HepG2 (cell line): ENCODE measurements at regions not wholly inside any gene's neighbourhood (a gene's known extent, or its start where the extent isn't known, plus 50 kb on each side); places are given as distances from the start of the nearest gene placed in this dataset.

Experiments
- ATAC-seq: fragments of 200-7000 bp; cut with Tn5 transposase; 3 replicates; pipeline ENCODE4 v1.9.1; 2020; ENCODE audit warnings: mild to moderate bottlenecking, moderate library complexity
- BruUV-seq: library from RNA; stranded (reverse); fragments of 400-500 nt; replicated peaks from 2 replicates; lab custom pipeline; 2021; lab: Mats Ljungman, UMichigan
- CTCF ChIA-PET: fragments of 300-600 bp; formaldehyde crosslinking; extraction: SDS; loops from one replicate; lab custom pipeline; 2021; ENCODE audit warnings: low total read pairs, inconsistent platforms, low intra/inter-chr PET ratio; lab: Yijun Ruan, JAX
- POLR2A ChIA-PET: fragments of 350-600 bp; sonication (Branson Sonifier 250); formaldehyde crosslinking; loops from one replicate; lab custom pipeline; 2020; ENCODE audit warnings: antibody characterized with exemption, inconsistent platforms; lab: Yijun Ruan, JAX
- DNase-seq: peaks from one replicate; pipeline ENCODE4 v3.0.0-alpha.2; 2015; ENCODE audit warnings: low spot score
- FAIRE-seq: peaks from 3 replicates; lab custom pipeline; 2011; peaks lifted over from hg19 to GRCh38; lab: Jason Lieb, UNC
- H2AFZ ChIP-seq: one replicate; pipeline ENCODE4 v1.6.1; 2011; ENCODE audit warnings: low read length, inconsistent platforms
- H3K27ac ChIP-seq: fragments of 300-600 bp; 3 replicates; pipeline ENCODE4 v1.8.0; 2011; ENCODE audit warnings: mixed run types, mild to moderate bottlenecking, mixed read lengths, low read length, inconsistent platforms; ENCODE audit not compliant: insufficient read depth; ENCODE audit errors: extremely low read length
- H3K27me3 ChIP-seq, 2 experiments: fragments of 200-600 bp in 1 of 2; 2 replicates in 1 of 2; 3 replicates in 1 of 2; pipeline versions ENCODE4 v1.6.0 to v1.8.0; 2011; ENCODE audit warnings: low read length in 2 of 2, mild to moderate bottlenecking in 2 of 2, moderate library complexity in 2 of 2, inconsistent platforms in 1 of 2; ENCODE audit not compliant: insufficient read depth in 2 of 2, control insufficient read depth in 1 of 2
- H3K36me3 ChIP-seq, 2 experiments: fragments of 200-600 bp in 1 of 2; replicated peaks in 1 of 2; 2 replicates in 1 of 2; 3 replicates in 1 of 2; pipeline versions ENCODE4 v1.5.1 to v1.8.0; 2011; ENCODE audit warnings: low read length in 2 of 2, inconsistent platforms in 1 of 2; ENCODE audit not compliant: insufficient read depth in 2 of 2, control insufficient read depth in 1 of 2
- H3K4me1 ChIP-seq: 2 replicates; pipeline ENCODE4 v1.5.1; 2012; ENCODE audit warnings: low read length, inconsistent platforms; ENCODE audit not compliant: insufficient read depth
- H3K4me2 ChIP-seq: 2 replicates; pipeline ENCODE4 v1.6.0; 2011; ENCODE audit warnings: low read depth, low read length, inconsistent platforms
- H3K4me3 ChIP-seq, 3 experiments: fragments of 200-600 bp in 1 of 3; sonication (generic), shearing (Covaris generic) in 1 of 3; replicated peaks in 1 of 3; 2 replicates each; pipeline ENCODE4 v1.5.1; 2011 to 2016; ENCODE audit warnings: low read length in 3 of 3, inconsistent platforms in 2 of 3, low read depth in 2 of 3, mild to moderate bottlenecking in 2 of 3, control low read depth in 1 of 3, mixed read lengths in 1 of 3; ENCODE audit not compliant: insufficient read depth in 1 of 3
- H3K79me2 ChIP-seq: one replicate; pipeline ENCODE4 v1.6.1; 2011; ENCODE audit warnings: low read length, inconsistent platforms; ENCODE audit not compliant: insufficient read depth
- H3K9ac ChIP-seq: 2 replicates; pipeline ENCODE4 v1.6.0; 2011; ENCODE audit warnings: mild to moderate bottlenecking, low read depth, low read length, inconsistent platforms; ENCODE audit not compliant: insufficient read depth
- H3K9me3 ChIP-seq: 2 replicates; pipeline ENCODE4 v1.5.1; 2012; ENCODE audit warnings: mild to moderate bottlenecking, low read length
- H4K20me1 ChIP-seq: 2 replicates; pipeline ENCODE4 v1.6.0; 2011; ENCODE audit warnings: inconsistent platforms, mild to moderate bottlenecking, low read length, moderate library complexity; ENCODE audit not compliant: insufficient read depth
- BHLHE40 ChIP-seq: IDR thresholded peaks from 2 replicates; pipeline ENCODE4 v1.6.1; 2011; ENCODE audit warnings: low read length, improper control_type of control experiment
- CBX1 ChIP-seq: IDR thresholded peaks from one replicate; pipeline ENCODE4 v1.6.1; 2016; ENCODE audit warnings: antibody characterized with exemption, low read depth
- FIP1L1 ChIP-seq: fragments of 200-400 bp; formaldehyde crosslinking; IDR thresholded peaks from 2 replicates; pipeline ENCODE4 v1.6.1; 2018; ENCODE audit warnings: low read depth, mild to moderate bottlenecking, low read length, moderate library complexity, borderline replicate concordance; ENCODE audit not compliant: insufficient read depth
- HOXD1 ChIP-seq: sonication (generic); formaldehyde crosslinking; IDR thresholded peaks from 2 replicates; pipeline ENCODE4 v1.5.0; 2020; ENCODE audit warnings: missing genetic modification reagents
- NCOR1 ChIP-seq: fragments of 200-600 bp; sonication (generic); IDR thresholded peaks from 2 replicates; pipeline ENCODE4 v1.7.0; 2017; ENCODE audit warnings: antibody characterized with exemption, low read length, borderline replicate concordance
- REL ChIP-seq: sonication (generic); formaldehyde crosslinking; conservative IDR thresholded peaks from 2 replicates; pipeline ENCODE4 v1.8.0; 2022; ENCODE audit warnings: mild to moderate bottlenecking, missing genetic modification reagents, moderate library complexity
- SIN3A ChIP-seq: IDR thresholded peaks from 2 replicates; pipeline ENCODE4 v1.6.1; 2011; ENCODE audit warnings: low read depth, mild to moderate bottlenecking, control low read depth, low read length, borderline replicate concordance
- SIX1 ChIP-seq: sonication (generic); formaldehyde crosslinking; IDR thresholded peaks from 2 replicates; pipeline ENCODE4 v1.4.0; 2020; ENCODE audit warnings: missing genetic modification reagents, borderline replicate concordance
- SNAI1 ChIP-seq: sonication (generic); formaldehyde crosslinking; IDR thresholded peaks from 2 replicates; pipeline ENCODE4 v1.5.0; 2020; ENCODE audit warnings: mild to moderate bottlenecking, missing genetic modification reagents, borderline replicate concordance
- ZNF432 ChIP-seq: sonication (generic); formaldehyde crosslinking; IDR thresholded peaks from 2 replicates; pipeline ENCODE4 v1.5.0; 2020; ENCODE audit warnings: missing genetic modification reagents, mild to moderate bottlenecking, borderline replicate concordance
- WGBS: methylation state at CpG from one replicate; pipeline ENCODE4 v1.1.6; 2017; ENCODE audit warnings: low lambda C conversion rate; 5-methylcytosine and 5-hydroxymethylcytosine counted together
- in situ Hi-C: cut with HindIII; loops from 2 replicates; pipeline ENCODE4 v1.10.0; 2017; ENCODE audit warnings: low pct_unique_long_range_greater_than_20kb; ENCODE audit not compliant: extremely low pct_ligation_motif_present
- intact Hi-C: fragments of 100-400 bp; cut with micrococcal nuclease; formaldehyde crosslinking; loops from one replicate; pipeline ENCODE4 v1.10.0; 2022; ENCODE audit not compliant: unreplicated experiment
- TF ChIP-seq, protein P1 (sequence below): sonication (generic); formaldehyde crosslinking; IDR thresholded peaks from 2 replicates; pipeline ENCODE4 v1.5.0; 2020; ENCODE audit warnings: mild to moderate bottlenecking, low read depth, missing genetic modification reagents, borderline replicate concordance

DNA sequence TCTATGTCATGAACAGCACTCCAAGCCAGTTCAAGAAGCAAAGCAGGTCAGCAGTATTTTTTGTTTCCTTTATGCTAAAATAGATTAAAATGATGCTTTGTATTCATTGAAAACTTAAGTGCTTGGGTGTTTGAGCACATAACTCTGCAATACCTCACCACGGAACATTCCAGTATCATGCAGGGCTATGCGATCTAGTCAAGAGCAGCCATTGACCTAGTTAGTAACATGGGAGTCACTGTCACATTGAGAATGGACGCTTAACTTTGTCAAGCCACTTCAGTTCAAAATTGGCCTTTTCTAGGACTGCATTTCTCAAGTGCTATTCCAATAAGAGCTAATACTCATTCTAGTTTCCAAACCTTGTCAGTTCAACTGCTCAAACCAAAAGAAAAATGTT lies 160.1 kb upstream of the FSTL5 start:
- no peak for DNase-seq

DNA sequence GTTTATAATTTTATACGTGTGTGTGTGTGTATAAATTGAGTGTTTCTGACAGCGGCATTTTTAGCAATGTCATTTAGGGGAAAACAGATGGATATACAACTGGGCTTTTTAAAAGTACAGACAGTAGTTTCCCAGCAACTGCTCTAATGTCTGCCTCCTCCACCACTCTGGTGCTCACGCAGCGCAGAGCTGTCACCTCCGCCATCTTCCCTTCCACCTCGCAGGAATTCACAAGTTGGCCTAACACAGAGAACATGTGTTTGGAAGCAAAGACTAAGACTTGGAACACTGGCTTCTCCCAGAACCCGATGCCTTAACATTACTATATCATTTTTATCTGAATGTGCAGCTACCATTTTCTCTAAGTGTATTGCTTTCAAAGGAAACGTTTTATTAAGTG lies 158.3 kb upstream of the FSTL5 start:
- no peak for ATAC-seq
- DNase-seq, result no peak
- 42% methylated on average over 8 of the region's 8 CpGs for WGBS
- Histone ChIP-seq H2AFZ (no peak overlapping the region), H3K4me1 (no peaks in the 10 kb centered on the region), H3K4me2 (no peak overlapping the region), H3K27ac (no peak overlapping the region), H3K36me3 (no peaks in the 10 kb centered on the region), H3K4me3 (no peak overlapping the region), H3K79me2 (no peaks in the 10 kb centered on the region), H3K9ac (no peak overlapping the region)
- FAIRE-seq, result no peak
- in situ Hi-C loops, result no loop called here
- no peak for TF ChIP-seq REL
- no peak for TF ChIP-seq HOXD1
- no peak for TF ChIP-seq SIX1 (CRISPR knock-in tag)
- TF ChIP-seq, protein P1, sequence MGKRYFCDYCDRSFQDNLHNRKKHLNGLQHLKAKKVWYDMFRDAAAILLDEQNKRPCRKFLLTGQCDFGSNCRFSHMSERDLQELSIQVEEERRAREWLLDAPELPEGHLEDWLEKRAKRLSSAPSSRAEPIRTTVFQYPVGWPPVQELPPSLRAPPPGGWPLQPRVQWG, result no peak
- TF ChIP-seq SIN3A, result no peak
- no peak for TF ChIP-seq SNAI1 (CRISPR knock-in tag)
- TF ChIP-seq ZNF432, result no peak
- TF ChIP-seq BHLHE40, result no peak
- TF ChIP-seq NCOR1, result no peak
- TF ChIP-seq, all 625 proteins: peak for 0
- ChIA-PET POLR2A (no interaction called here), CTCF (no interaction called here)
- intact Hi-C loops, result no loop called here
- BruUV-seq, result no TSS peak
- H4K20me1 ChIP-seq, result no peaks in the 10 kb centered on the region
- no peaks in the 10 kb centered on the region for H3K9me3 ChIP-seq
- H3K27me3 ChIP-seq, result no peaks in the 10 kb centered on the region

More for the DNA sequence above, 160.1 kb upstream of the FSTL5 start:
- in situ Hi-C loops (no loop called here), intact Hi-C loops (no loop called here)
- WGBS, result 49% methylated on average over 3 of the region's 3 CpGs
- Histone ChIP-seq H3K27me3 (no peaks in the 10 kb centered on the region), H3K9me3 (no peaks in the 10 kb centered on the region), H3K79me2 (no peaks in the 10 kb centered on the region), H3K36me3 (no peaks in the 10 kb centered on the region), H3K4me3 (no peak overlapping the region), H3K4me1 (no peaks in the 10 kb centered on the region), H4K20me1 (no peaks in the 10 kb centered on the region), H3K27ac (no peak overlapping the region), H2AFZ (no peak overlapping the region), H3K4me2 (no peak overlapping the region), H3K9ac (no peak overlapping the region)
- no TSS peak for BruUV-seq
- POLR2A ChIA-PET, result no interaction called here
- ATAC-seq (no peak), FAIRE-seq (no peak)
- CTCF ChIA-PET, result no interaction called here
- TF ChIP-seq FIP1L1 (no peak), CBX1 (no peak)
